UCSD-AML1 (cell line): ENCODE measurements at regions not wholly inside any gene's neighbourhood (a gene's known extent, or its start where the extent isn't known, plus 50 kb on each side); places are given as distances from the start of the nearest gene placed in this dataset.

Source experiments
- DNase-seq: peaks from one replicate; lab custom pipeline; 2025; ENCODE audit not compliant: unreplicated experiment; lab: John Stamatoyannopoulos, UW

DNA sequence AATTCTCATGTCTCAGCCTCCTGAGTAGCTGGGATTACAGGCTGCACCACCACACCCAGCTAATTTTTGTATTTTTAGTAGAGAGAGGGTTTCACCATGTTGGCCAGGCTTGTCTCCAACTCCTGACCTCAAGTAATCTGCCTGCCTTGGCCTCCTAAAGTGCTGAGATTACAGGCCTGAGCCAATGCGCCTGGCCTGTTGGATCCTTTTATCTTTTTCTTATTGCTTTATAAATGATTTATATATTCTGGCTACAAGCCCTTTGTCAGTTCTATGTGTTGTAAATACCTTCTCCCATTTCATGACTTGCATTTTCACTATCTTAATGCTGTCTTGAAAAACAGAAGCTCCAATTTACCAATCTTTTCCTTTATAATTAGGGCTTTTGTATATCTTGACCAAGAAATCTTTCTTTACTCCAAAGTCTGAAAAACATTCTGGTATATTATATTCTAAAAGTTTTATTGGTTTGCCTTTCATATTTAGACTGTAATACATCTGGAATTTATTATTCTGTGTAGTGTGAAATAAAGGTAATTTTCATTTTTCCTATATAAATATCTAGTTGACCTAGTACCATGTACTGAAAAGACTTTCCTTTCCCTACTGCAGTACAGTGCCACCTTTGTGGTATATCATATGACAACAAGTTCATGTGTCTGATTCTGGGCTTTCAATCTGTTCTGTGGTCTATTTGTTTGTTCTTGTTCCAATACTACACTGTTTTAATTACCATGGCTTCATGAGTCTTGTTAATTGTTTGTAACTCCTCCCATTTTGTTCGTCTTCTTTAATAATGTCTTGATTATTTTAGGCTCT lies 52.9 kb upstream of the RNU6-1 start:
- DNase-seq = no peak

GRCh38 chr15:67895237-67895636 lies 55.4 kb upstream of the RNU6-1 start:
- DNase-seq = no peak

DNA sequence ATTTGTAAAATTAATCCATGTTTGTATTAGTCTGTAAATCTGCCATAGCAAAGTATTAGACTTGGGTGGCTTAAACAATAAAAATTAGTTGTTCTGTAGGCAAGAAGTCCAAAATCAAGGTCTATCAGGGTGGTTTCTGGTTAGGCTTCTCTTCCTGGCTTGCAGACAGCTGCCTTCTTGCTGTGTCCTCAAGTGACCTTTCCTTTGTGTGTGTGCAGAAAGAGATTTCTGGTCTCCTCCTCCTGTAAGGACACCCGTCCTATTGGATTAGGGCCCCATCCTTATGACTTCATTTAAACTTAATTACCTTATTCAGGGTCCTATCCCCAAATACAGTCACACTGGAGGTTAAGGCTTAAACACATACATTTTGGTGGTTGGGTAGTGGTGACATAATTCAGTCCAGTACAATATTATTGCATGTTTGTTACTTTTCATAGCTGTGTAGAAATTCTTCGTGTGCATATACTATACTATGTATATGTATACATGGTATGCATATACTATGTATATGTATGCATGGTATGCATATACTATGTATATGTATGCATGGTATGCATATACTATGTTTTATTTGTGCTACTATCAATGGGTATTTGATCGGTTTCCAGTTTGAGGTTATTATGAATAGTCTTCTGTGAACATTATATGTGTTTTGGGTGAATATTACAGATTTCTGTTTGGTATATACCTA lies 57.9 kb upstream of the RNU6-1 start:
- DNase-seq = no peak

GRCh38 chr15:67899596-67900283 lies 59.9 kb upstream of the RNU6-1 start:
- DNase-seq = no peak

DNA sequence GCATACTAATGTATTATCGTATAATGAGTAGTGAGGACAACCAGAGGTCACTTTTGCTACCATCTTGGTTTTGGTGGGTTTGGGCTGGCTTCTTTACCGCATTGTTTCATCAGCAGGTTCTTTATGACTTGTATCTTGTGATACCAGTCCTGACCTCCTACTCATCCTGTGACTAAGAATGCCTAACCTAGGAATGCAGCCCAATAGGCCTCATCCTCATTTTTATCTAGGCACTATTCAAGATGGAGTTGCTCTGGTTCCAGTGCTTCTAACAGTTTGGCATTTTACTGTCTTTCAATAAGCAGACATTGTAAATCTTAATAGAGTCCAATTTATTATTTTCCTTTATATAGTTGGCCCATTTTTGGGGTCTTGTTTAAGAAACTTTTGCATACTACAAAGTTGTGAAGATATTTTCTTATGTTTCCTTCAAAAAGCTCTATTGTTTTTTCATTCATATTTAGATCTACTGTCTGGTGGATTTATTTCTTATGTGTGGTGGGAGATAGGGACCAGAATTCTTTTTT lies 60.8 kb upstream of the RNU6-1 start:
- DNase-seq = no peak

GRCh38 chr15:67901922-67902321 lies 62.1 kb upstream of the RNU6-1 start:
- DNase-seq = no peak

DNA sequence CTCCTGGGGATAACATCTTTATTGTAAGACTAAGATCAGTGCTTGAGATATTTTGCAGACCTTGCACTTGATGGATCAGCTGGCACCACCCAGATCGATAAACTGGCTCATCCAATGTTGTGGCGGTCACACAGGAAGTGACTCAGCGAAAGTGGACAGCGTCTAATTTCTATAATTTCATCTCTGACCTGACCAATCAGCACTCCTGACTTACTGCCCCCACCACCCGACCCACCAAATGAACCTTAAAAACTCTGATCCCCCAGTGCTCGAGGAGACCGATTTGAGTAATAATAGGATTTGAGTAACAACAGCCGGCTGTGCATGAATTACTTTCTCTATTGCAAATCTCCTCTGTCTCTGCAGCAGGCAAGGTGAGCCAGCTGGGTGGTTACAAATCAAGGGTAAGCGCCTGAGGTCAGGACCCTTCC lies 62.7 kb upstream of the RNU6-1 start:
- no peak for DNase-seq

- DNase-seq = no peak
Measured at GRCh38 chr15:67903708-67904107, 63.9 kb upstream of the RNU6-1 start.

DNA sequence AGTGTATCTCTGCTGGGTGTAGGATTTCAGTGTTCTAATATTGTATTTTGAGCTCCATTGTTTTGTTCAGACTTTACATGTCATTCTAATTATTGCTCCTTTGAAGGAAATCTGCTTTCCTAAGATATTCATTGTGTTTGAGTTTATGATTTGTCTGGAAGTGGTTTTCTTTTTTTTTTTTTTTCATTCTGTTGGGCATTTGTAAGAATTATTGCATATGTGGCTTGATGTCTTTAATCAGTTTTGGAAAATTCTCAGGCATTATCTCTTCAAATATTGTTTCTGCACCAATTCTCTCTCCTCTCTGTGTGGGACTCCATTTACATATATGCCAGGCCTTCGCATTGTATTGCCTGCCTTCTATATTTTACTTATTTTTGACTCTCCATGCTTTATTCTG lies 65.8 kb upstream of the RNU6-1 start:
- DNase-seq = no peak

GRCh38 chr15:67906382-67906781 lies 66.5 kb upstream of the RNU6-1 start:
- no peak for DNase-seq

DNA sequence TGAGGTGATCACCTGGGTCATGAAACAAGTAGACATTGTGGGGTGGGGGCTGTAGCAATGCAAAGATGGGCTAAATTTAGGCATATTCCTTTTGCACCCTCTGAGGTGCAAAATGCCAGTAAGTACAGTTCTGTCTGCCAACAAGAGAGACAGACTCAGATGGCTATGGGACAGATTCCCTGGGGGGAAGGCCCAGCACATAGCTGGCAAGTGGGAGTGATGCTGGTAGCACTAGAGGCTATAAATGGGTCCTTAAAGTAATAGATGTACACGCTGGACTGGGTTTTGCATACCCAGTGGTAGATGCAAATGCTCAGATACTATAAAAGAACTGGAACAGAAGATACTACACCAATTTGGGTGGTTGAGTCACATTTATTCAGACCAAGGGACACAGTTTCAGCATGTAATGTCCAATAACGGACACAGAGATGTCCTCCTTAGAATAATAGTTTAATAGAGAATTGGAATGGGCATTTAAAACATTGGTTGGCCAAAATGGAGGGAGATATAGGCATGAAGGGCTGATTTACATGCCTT lies 67.4 kb upstream of the RNU6-1 start:
- no peak for DNase-seq

DNA sequence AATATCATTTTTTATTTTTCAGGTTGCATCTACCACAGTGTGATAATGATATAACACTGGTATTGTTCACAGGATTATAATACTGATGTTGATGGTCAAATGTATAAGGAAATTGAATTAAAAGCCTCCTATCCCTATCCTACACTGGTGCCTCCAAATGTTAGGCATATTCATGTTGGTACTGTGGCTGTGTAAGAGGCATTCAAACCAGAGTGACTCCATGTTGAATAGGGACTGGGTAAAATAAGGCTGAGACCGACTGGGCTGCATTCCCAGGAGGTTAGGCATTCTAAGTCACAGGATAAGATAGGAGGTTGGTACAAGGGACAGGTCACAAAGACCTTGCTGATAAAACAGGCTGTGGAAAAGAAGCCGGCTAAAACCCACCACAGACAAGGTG lies 68.9 kb upstream of the RNU6-1 start:
- no peak for DNase-seq

GRCh38 chr15:67911727-67912126 lies 71.9 kb upstream of the RNU6-1 start:
- no peak for DNase-seq

- DNase-seq = no peak
Measured at GRCh38 chr15:67914028-67914427, 74.2 kb upstream of the RNU6-1 start.

DNA sequence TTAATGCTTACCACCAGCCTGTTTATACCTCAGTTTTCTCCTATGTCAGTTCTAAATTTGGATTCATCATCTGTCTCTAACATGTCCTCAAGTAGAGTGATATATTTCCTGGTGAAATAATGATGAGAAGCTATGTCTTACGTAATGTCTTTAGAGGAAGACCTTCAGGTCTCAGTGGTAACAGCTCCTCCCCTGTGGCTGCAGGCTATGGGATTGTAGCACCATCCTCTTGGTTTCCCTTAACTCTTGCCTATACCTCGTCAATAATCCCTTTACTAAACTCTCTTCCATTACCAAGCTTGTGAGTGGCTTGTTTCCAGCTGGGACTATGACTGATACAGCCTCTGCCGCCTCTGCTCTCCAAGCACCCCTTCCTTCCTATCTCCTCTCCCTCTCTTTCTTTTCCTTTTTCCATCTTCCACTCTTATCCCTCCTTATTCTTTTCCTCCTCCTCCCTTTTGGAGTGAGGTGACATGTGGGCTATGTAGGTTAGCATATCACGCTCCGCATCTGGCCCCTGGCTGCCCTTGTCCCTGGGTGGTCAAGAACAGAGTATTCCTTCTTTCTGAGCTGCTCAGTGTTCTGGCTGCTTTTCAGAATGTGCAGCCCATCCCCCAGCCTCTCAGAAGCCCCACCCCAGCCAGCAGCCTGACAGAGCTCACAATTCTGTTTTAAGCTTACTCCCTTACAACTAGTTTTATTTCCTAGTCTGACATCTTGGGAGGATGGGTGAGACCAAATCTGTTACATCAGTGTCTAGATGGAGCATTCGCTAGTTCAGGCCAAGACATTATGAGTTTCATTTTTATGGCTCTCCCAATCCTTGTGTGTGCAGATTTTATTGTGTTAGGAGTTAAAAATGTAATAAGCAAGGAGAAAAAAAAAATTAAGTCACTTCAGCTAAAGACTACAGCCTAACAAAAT lies 75.0 kb upstream of the RNU6-1 start:
- no peak for DNase-seq

- DNase-seq = no peak
Measured at GRCh38 chr15:67915461-67916374, 75.9 kb upstream of the RNU6-1 start.

GRCh38 chr15:67916565-67916964 lies 76.7 kb upstream of the RNU6-1 start:
- no peak for DNase-seq

DNA sequence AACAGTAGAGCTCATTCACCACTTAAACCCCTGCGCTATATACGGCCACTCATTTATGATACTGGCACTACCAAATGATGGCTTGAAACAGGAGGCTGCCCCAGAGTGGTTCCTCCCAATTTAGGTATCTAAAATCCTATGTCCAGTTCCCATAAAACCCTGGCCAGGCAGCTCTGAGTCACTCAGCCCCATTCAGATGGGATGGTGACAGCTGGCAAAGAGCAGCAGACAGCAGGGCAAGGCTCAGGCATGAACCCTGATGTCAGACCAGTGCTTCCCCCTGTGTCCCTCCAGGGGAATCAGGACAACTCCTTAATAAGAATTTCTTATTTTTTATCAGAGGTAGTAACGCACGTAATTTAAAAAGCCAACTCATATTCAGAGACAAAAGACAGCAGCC lies 77.2 kb upstream of the RNU6-1 start:
- no peak for DNase-seq

- no peak for DNase-seq
Measured at GRCh38 chr15:67917636-67918035, 77.8 kb upstream of the RNU6-1 start.
